Fibroblast of villous mesenchyme (primary cell): ENCODE measurements at regions not wholly inside any gene's neighbourhood (a gene's known extent, or its start where the extent isn't known, plus 50 kb on each side); places are given as distances from the start of the nearest gene placed in this dataset.

Experiments used
- DNase-seq: peaks from one replicate; pipeline ENCODE4 v3.0.0-alpha.2; 2010; ENCODE audit warnings: low read depth
- H3K4me3 ChIP-seq: 2 replicates; pipeline ENCODE4 v1.5.1; 2011; ENCODE audit warnings: low read depth, mild to moderate bottlenecking, low read length
- CTCF ChIP-seq: IDR thresholded peaks from 2 replicates; pipeline ENCODE4 v1.5.1; 2012; ENCODE audit warnings: low read depth, mild to moderate bottlenecking, low read length; ENCODE audit not compliant: insufficient read depth

GRCh38 chr21:27653481-27653880 lies 686.6 kb upstream of the ADAMTS5 start:
- no peak overlapping the region for H3K4me3 ChIP-seq
- DNase-seq = no peak
- no peak for TF ChIP-seq CTCF

DNA sequence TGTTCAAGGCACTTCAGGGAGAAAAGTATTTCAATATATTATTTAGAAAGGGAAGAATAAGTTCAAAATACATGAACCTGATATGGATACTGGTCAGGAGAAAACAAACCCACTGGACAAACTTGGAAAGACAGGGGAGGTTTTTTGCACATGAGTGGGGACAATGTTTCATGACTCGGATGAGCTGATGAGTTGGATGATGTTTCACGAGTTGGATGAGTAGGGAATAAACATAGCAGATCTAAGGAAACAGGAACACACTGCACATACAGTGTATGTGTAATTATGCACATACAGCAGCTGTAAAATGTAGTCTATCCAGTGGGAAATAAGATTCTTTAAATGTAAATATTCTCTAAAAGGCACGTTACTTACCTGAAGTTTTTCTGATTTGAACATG lies 682.9 kb upstream of the ADAMTS5 start:
- no peak overlapping the region for H3K4me3 ChIP-seq
- no peak for DNase-seq
- TF ChIP-seq CTCF = no peak

DNA sequence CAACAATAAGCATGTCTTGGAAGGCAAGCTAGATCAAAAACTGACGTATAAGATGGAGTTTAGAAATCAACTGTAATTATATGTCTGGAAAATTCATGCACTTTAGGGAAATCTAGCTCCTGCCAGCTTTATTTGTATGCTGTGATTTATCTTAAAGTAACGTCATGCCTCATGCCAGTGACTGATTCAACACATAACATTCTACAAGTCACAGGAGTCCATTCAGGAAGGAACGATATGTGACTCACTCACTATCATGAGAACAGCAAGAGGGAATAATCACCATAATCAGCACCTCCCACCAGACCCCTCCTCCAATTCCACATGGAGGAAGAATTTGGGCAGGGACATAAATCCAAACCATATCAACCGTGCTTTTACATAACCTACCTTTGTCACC lies 682.4 kb upstream of the ADAMTS5 start:
- TF ChIP-seq CTCF = no peak
- H3K4me3 ChIP-seq = no peak overlapping the region
- DNase-seq = peak; percentile 84

DNA sequence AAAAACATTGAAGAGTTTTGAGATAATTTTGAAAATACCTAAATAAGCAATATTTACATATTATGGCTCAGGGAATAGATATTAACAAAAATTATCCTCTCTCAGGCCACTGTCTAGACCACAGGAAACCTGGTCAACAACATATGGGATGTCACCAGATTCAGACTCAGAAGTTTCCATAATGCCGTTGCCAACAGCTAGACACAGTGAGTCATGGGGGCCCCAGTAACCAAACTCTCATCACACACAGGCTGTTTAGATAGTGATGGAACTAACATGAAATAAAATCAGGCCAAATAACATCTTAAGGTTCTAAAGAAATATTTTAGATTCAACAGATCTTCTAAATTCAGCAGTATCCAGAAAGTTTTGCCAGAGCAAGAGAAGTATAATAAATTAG lies 681.7 kb upstream of the ADAMTS5 start:
- TF ChIP-seq CTCF = no peak
- DNase-seq = peak; percentile 88
- H3K4me3 ChIP-seq = no peak overlapping the region

GRCh38 chr21:27647921-27648320 lies 681.0 kb upstream of the ADAMTS5 start:
- H3K4me3 ChIP-seq = no peak overlapping the region
- DNase-seq = peak; percentile 20

DNA sequence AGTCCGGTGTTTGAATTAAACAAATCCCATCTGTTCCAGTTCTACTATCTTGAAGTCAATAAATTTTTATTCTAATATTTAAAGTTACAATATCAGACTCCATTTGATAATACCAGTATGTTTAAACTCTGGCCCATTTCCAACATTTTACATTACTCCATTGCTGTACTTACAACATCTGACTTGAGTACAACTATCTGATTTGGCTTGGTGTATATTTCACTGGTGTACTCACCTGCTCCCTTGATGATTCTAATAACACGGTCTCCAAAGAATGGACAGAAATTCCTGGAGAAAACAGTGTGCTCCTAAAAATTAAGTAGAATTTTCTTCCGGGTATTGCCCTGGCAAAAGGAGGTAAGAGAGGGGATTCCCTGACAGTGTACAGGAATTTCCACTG lies 680.5 kb upstream of the ADAMTS5 start:
- DNase-seq = peak; percentile 8
- TF ChIP-seq CTCF = no peak
- H3K4me3 ChIP-seq = no peak overlapping the region

More at GRCh38 chr21:27647921-27648320, 681.0 kb upstream of the ADAMTS5 start:
- no peak for TF ChIP-seq CTCF

GRCh38 chr21:27646691-27647090 lies 679.8 kb upstream of the ADAMTS5 start:
- no peak for TF ChIP-seq CTCF
- no peak overlapping the region for H3K4me3 ChIP-seq
- no peak for DNase-seq
